Sigmoid colon (tissue), 6 donors: ENCODE measurements at regions not wholly inside any gene's neighbourhood (a gene's known extent, or its start where the extent isn't known, plus 50 kb on each side); places are given as distances from the start of the nearest gene placed in this dataset.
"Not testable (repeated sequence)": the region's sequence is repeated elsewhere in the genome, so short reads cannot be mapped to it uniquely, and the experiment has no call there.

Source experiments
- DNase-seq: peaks from one replicate; pipeline ENCODE4 v3.0.0-alpha.2; 2019
- H3K27ac ChIP-seq, 4 donors: fragments of 200-600 bp; sonication (generic); one replicate each; pipeline ENCODE4 v1.5.1; 2016 to 2019; ENCODE audit warnings: mild to moderate bottlenecking in 1 of 4
- H3K27me3 ChIP-seq, 3 donors: fragments of 200-600 bp; sonication (generic); one replicate each; pipeline ENCODE4 v1.5.1; 2019; ENCODE audit warnings: mild to moderate bottlenecking in 1 of 3
- H3K36me3 ChIP-seq, 4 donors: fragments of 200-600 bp; sonication (generic); one replicate each; pipeline ENCODE4 v1.5.1; 2016 to 2019
- H3K4me1 ChIP-seq, 4 donors: fragments of 200-600 bp; sonication (generic); one replicate each; pipeline ENCODE4 v1.5.1; 2017 to 2019
- H3K4me3 ChIP-seq, 4 donors: fragments of 200-600 bp; sonication (generic); one replicate each; pipeline ENCODE4 v1.5.1; 2017 to 2019; ENCODE audit warnings: mild to moderate bottlenecking in 2 of 4, moderate library complexity in 1 of 4
- H3K9me3 ChIP-seq, 4 donors: fragments of 200-600 bp in 3 of 4; sonication (generic) in 3 of 4; one replicate each; pipeline versions ENCODE4 v1.5.1 to v1.6.1; 2013 to 2019
- EP300 ChIP-seq, 4 donors: sonication (generic); formaldehyde crosslinking; IDR thresholded peaks; one replicate each; pipeline ENCODE4 v1.6.1; 2017; ENCODE audit warnings: antibody characterized with exemption in 4 of 4
- POLR2A ChIP-seq, 2 donors: fragments of 450-650 bp; IDR thresholded peaks; one replicate each; pipeline ENCODE4 v1.6.1; 2016; ENCODE audit warnings: antibody characterized with exemption in 2 of 2, mild to moderate bottlenecking in 2 of 2, moderate library complexity in 2 of 2
- POLR2AphosphoS5 ChIP-seq, 4 donors: sonication (generic); formaldehyde crosslinking; IDR thresholded peaks; one replicate each; pipeline ENCODE4 v1.6.1; 2017; ENCODE audit warnings: antibody characterized with exemption in 4 of 4
- WGBS, 2 donors: extraction: QIAGEN DNeasy Blood & Tissue Kit; methylation state at CpG; one replicate each; pipeline ENCODE4 v1.1.7; 2013; 5-methylcytosine and 5-hydroxymethylcytosine counted together
- intact Hi-C: fragments of 100-400 bp; cut with DNase I; formaldehyde crosslinking; loops from one replicate; pipeline ENCODE4 v1.15.1; 2023
- TF ChIP-seq, protein P1 (sequence below), 4 experiments: fragments of 450-650 bp in 3 of 4; fragments of 200-600 bp in 1 of 4; IDR thresholded peaks; one replicate each; pipeline ENCODE4 v1.5.1; 2016 to 2019; ENCODE audit warnings: antibody characterized with exemption in 4 of 4, mild to moderate bottlenecking in 3 of 4, moderate library complexity in 2 of 4
- donor health status: healthy with polysubstance abuse.
- donor health status: healthy.

DNA sequence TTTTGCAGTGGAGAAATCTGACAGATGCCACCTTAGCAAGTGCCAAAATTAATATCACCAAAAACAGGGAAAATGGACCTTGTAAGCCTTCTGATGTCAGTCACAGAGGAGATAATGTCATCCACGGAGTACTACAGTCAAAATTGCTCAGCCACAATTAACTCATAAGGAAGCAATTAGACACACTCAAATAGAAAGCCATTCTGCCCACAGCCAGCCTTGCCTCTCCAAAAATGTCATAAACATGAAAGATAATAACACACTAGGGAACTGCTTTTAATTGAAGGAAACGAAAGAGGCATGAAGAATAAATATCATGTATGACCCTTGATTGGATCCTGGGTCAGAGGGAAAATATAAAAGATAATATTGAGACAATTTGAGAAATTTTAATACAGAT lies 505.6 kb upstream of the API5 start:
- WGBS, 2 donors = 17 to 48% methylated on average over 2 of the region's 2 CpGs
- DNase-seq = no peak
- no peaks in the 10 kb centered on the region for H3K36me3 ChIP-seq
- no peak overlapping the region for H3K4me3 ChIP-seq
- H3K27me3 ChIP-seq = no peaks in the 10 kb centered on the region
- intact Hi-C loops = no loop called here
- H3K9me3 ChIP-seq = no peaks in the 10 kb centered on the region
- H3K4me1 ChIP-seq = no peaks in the 10 kb centered on the region
- TF ChIP-seq POLR2A (IDR thresholded peaks at IDR 0.05) = no peak
- TF ChIP-seq POLR2AphosphoS5 (IDR thresholded peaks at IDR 0.05) = no peak
- TF ChIP-seq EP300 (IDR thresholded peaks at IDR 0.05) = no peak
- TF ChIP-seq, protein P1, sequence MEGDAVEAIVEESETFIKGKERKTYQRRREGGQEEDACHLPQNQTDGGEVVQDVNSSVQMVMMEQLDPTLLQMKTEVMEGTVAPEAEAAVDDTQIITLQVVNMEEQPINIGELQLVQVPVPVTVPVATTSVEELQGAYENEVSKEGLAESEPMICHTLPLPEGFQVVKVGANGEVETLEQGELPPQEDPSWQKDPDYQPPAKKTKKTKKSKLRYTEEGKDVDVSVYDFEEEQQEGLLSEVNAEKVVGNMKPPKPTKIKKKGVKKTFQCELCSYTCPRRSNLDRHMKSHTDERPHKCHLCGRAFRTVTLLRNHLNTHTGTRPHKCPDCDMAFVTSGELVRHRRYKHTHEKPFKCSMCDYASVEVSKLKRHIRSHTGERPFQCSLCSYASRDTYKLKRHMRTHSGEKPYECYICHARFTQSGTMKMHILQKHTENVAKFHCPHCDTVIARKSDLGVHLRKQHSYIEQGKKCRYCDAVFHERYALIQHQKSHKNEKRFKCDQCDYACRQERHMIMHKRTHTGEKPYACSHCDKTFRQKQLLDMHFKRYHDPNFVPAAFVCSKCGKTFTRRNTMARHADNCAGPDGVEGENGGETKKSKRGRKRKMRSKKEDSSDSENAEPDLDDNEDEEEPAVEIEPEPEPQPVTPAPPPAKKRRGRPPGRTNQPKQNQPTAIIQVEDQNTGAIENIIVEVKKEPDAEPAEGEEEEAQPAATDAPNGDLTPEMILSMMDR (IDR thresholded peaks at IDR 0.05) = no peak
- no peak overlapping the region for H3K27ac ChIP-seq

DNA sequence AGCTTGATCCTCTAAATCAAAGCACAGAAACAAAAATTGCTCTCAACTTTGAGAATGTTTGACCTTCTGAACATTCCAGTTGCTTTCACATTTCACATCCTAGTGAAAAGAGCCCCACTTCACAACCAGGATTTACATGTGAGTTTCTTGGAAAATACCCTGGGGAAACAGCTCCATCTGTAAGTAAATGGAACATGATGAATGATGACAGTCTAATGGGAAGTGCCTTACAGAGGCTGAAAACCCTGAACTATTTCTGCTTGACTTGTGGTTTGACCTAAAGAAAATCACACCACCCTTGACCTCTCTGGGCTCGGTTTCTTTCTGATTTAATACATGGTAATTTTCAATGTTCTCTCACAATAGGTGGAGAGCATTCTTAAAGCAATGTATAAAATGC lies 499.4 kb upstream of the API5 start:
- Histone ChIP-seq H3K27me3 (no peaks in the 10 kb centered on the region), H3K27ac (no peak overlapping the region), H3K9me3 (no peaks in the 10 kb centered on the region), H3K4me1 (no peaks in the 10 kb centered on the region), H3K36me3 (no peaks in the 10 kb centered on the region), H3K4me3 (no peak overlapping the region)
- intact Hi-C loops = no loop called here
- TF ChIP-seq, protein P1 (IDR thresholded peaks at IDR 0.05) = no peak
- no peak for TF ChIP-seq POLR2AphosphoS5 (IDR thresholded peaks at IDR 0.05)
- TF ChIP-seq POLR2A (IDR thresholded peaks at IDR 0.05) = no peak
- no peak for TF ChIP-seq EP300 (IDR thresholded peaks at IDR 0.05)
- WGBS, 2 donors = 28 to 63% methylated on average over 1 of the region's 1 CpG
- DNase-seq = no peak

DNA sequence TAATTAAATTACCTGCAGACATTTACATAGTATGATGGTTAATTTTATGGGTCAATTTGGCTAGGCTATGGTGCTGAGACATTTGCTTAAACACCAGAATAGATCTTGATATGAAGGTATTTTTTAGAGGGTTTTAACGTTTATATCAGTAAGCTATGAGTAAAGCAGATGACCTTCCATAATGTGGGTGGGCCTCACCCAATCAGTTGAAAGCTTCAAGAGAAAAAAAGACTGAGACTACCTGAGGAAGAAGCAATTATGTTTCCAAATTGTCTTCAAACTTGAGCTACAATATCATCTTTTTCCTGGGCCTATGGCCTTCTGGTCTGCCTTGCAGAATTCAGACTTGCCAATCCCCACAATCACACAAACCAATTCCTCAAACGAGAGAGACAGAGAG lies 498.8 kb upstream of the API5 start:
- WGBS, 2 donors = 64 to 74% methylated on average over 2 of the region's 2 CpGs
- no peak overlapping the region for H3K4me3 ChIP-seq
- no peaks in the 10 kb centered on the region for H3K27me3 ChIP-seq
- H3K9me3 ChIP-seq = no peaks in the 10 kb centered on the region
- intact Hi-C loops = no loop called here
- no peaks in the 10 kb centered on the region for H3K36me3 ChIP-seq
- no peaks in the 10 kb centered on the region for H3K4me1 ChIP-seq
- DNase-seq = no peak
- no peak overlapping the region for H3K27ac ChIP-seq
- TF ChIP-seq POLR2A (IDR thresholded peaks at IDR 0.05) (no peak), EP300 (IDR thresholded peaks at IDR 0.05) (no peak), POLR2AphosphoS5 (IDR thresholded peaks at IDR 0.05) (no peak)
- TF ChIP-seq, protein P1 (IDR thresholded peaks at IDR 0.05) = no peak

DNA sequence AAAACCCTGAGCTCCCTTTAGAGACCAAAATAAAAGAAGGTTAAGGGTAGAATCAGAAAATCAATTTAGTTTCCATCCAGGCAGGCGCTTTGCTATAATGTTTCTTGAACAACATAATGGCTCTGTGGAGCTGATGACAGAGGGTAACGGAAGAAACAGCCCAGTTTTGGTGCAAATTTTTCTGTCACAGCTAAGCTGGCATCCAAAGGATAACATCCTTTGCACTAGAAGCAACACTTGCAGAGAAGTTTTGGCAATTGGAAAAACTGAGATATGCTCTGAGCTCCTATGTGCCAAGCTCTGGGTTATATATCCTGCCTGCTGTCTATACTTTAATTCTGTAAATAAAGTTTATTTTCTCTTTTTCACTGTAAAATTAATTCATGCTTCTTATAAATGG lies 495.3 kb upstream of the API5 start:
- 89 to 90% methylated on average over 2 of the region's 2 CpGs for WGBS, 2 donors
- no peaks in the 10 kb centered on the region for H3K9me3 ChIP-seq
- intact Hi-C loops = no loop called here
- TF ChIP-seq POLR2A (IDR thresholded peaks at IDR 0.05) (no peak), EP300 (IDR thresholded peaks at IDR 0.05) (no peak), POLR2AphosphoS5 (IDR thresholded peaks at IDR 0.05) (no peak)
- TF ChIP-seq, protein P1 (IDR thresholded peaks at IDR 0.05) = no peak
- H3K4me1 ChIP-seq = no peaks in the 10 kb centered on the region
- H3K27me3 ChIP-seq = no peaks in the 10 kb centered on the region
- no peak for DNase-seq
- H3K36me3 ChIP-seq = no peaks in the 10 kb centered on the region
- H3K4me3 ChIP-seq = no peak overlapping the region
- no peak overlapping the region for H3K27ac ChIP-seq

DNA sequence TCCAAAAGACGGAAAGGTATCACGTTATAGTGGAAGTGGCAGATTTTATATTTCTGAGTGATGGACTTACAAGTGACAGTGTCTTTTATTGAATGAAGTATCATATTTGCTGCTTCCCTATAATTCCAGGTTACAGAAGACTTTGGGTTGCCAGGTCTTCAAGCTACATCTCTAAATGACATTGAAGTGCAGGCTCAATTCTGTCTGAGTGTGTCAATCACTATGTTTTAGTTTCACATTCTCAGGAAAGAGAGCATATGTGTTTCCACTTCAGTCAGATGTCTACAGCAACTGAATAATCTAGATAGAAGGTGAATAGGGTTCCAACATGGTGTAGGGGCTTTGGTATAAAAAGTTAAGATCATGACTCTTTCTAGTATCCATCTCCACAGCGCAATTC lies 492.7 kb upstream of the API5 start:
- Histone ChIP-seq H3K4me1 (no peaks in the 10 kb centered on the region), H3K4me3 (no peak overlapping the region), H3K9me3 (peaks cover 0 to 2% (median 0%) of the 10 kb centered on the region in 4 donors), H3K27me3 (no peaks in the 10 kb centered on the region), H3K36me3 (no peaks in the 10 kb centered on the region), H3K27ac (no peak overlapping the region)
- intact Hi-C loops = no loop called here
- no peak for DNase-seq
- 75 to 93% methylated on average over 3 of the region's 3 CpGs for WGBS, 2 donors
- TF ChIP-seq POLR2A (IDR thresholded peaks at IDR 0.05) = no peak
- no peak for TF ChIP-seq POLR2AphosphoS5 (IDR thresholded peaks at IDR 0.05)
- TF ChIP-seq, protein P1 (IDR thresholded peaks at IDR 0.05) = no peak
- TF ChIP-seq EP300 (IDR thresholded peaks at IDR 0.05) = no peak

DNA sequence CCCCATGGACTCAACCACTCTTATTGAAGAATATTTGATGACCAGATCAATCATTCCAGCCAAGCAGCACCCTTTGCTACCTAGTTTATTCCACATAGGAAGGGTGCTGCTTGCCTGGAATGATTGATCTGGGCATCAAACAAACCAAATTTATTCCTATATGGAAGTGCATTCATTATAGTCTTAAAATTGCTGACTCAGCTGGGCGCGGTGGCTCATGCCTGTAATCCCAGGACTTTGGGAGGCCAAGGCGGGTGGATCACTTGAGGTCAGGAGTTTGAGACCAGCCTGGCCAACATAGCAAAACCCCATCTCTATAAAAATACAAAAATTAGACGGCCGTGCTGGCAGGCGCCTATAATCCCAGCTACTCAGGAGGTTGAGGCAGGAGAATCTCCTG lies 489.6 kb upstream of the API5 start:
- 92 to 94% methylated on average over 6 of the region's 6 CpGs for WGBS, 2 donors

More for the DNA sequence above, 489.6 kb upstream of the API5 start:
- H3K4me3 ChIP-seq, H3K9me3 ChIP-seq, H3K36me3 ChIP-seq, H3K27me3 ChIP-seq, DNase-seq, H3K4me1 ChIP-seq, H3K27ac ChIP-seq, intact Hi-C loops: not testable (repeated sequence)
